Karpas-422 (cell line): ENCODE measurements at regions not wholly inside any gene's neighbourhood (a gene's known extent, or its start where the extent isn't known, plus 50 kb on each side); places are given as distances from the start of the nearest gene placed in this dataset.

Source experiments
- DNase-seq: peaks from one replicate; pipeline ENCODE4 v3.0.0-alpha.2; 2015
- H2AFZ ChIP-seq: fragments of 200-600 bp; sonication (generic); 2 replicates; pipeline ENCODE4 v1.6.1; 2014; ENCODE audit warnings: antibody characterized with exemption, low read length, mixed read lengths
- H3K27ac ChIP-seq: fragments of 200-600 bp; sonication (generic); 2 replicates; pipeline ENCODE4 v1.5.1; 2014; ENCODE audit warnings: mild to moderate bottlenecking, low read length, moderate library complexity
- H3K27me3 ChIP-seq: fragments of 200-600 bp; sonication (generic); 2 replicates; pipeline ENCODE4 v1.6.1; 2014; ENCODE audit warnings: low read length, mixed read lengths
- H3K36me3 ChIP-seq: fragments of 200-600 bp; sonication (generic); 2 replicates; pipeline ENCODE4 v1.6.1; 2014; ENCODE audit warnings: low read length, mixed read lengths; ENCODE audit not compliant: insufficient read depth
- H3K4me1 ChIP-seq: fragments of 200-600 bp; sonication (generic); 2 replicates; pipeline ENCODE4 v1.6.1; 2014; ENCODE audit warnings: mild to moderate bottlenecking, low read length, mixed read lengths
- H3K4me2 ChIP-seq: fragments of 200-600 bp; sonication (generic); 2 replicates; pipeline ENCODE4 v1.6.1; 2014; ENCODE audit warnings: low read length, low read depth, mild to moderate bottlenecking; ENCODE audit not compliant: poor library complexity, severe bottlenecking
- H3K4me3 ChIP-seq: fragments of 200-600 bp; sonication (generic); 2 replicates; pipeline ENCODE4 v1.5.1; 2014; ENCODE audit warnings: mild to moderate bottlenecking, antibody characterized with exemption, low read length, mixed read lengths
- H3K79me2 ChIP-seq: fragments of 200-600 bp; sonication (generic); 2 replicates; pipeline ENCODE4 v1.6.1; 2014; ENCODE audit warnings: mild to moderate bottlenecking, low read length, mixed read lengths
- H3K9ac ChIP-seq: fragments of 200-600 bp; sonication (generic); 2 replicates; pipeline ENCODE4 v1.6.0; 2014; ENCODE audit warnings: low read length
- H3K9me2 ChIP-seq: fragments of 200-600 bp; sonication (generic), shearing (Covaris generic); replicated peaks from 2 replicates; pipeline ENCODE4 v1.6.0; 2014; ENCODE audit warnings: mild to moderate bottlenecking, low read length, moderate library complexity; ENCODE audit not compliant: insufficient read depth
- H3K9me3 ChIP-seq: fragments of 300-700, 200-600 bp; sonication (generic); 2 replicates; pipeline ENCODE4 v1.6.1; 2014; ENCODE audit warnings: low read length, mixed read lengths
- H4K20me1 ChIP-seq: fragments of 200-600 bp; sonication (generic); 2 replicates; pipeline ENCODE4 v1.6.1; 2014; ENCODE audit warnings: mild to moderate bottlenecking, antibody characterized with exemption, low read length, low read depth; ENCODE audit not compliant: insufficient read depth

DNA sequence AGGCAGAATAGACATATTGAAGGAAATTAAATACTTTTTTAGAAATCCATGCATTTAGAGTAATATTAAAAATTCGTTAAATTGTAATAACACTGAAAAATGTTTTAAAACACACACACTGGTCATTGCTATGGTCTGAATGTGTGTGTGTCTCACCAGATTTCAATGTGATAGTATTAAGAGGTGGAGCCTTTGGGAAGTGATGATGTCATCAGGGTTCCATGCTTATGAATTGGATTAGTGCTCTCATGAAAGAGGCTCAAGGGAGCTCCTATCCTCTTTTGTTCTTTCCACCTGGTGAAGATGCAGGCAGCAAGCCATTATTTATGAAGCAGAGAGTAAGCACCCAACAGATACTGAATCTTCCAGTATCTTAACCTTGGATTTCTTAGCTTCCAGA is 441.8 kb downstream of the CDH2 start:
- Histone ChIP-seq H3K9ac (no peak overlapping the region), H3K27me3 (no peaks in the 10 kb centered on the region), H3K36me3 (no peaks in the 10 kb centered on the region), H2AFZ (no peak overlapping the region), H3K4me3 (no peak overlapping the region), H3K9me2 (no peaks in the 10 kb centered on the region), H4K20me1 (no peaks in the 10 kb centered on the region), H3K4me1 (no peaks in the 10 kb centered on the region), H3K27ac (no peak overlapping the region), H3K79me2 (no peaks in the 10 kb centered on the region), H3K9me3 (peaks cover 20% of the 10 kb centered on the region), H3K4me2 (no peak overlapping the region)
- no peak for DNase-seq

DNA sequence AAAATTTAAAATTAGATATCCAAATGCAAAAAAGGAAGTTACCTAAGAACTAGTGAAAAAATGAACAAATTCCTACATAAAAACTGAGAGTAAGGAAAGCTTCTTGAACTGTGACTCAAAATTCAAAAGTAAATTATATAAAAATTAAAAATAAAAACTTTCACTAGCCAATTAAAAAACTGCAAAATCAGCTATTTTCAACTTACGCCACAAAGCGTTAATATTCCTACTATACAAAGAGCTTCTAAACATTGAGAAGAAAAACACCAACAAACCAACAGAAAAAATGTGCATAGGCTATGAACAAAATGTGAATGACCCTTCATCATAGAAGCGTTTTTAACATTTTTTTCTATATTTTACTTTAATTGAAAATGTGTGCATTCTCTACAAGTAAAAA is 445.7 kb downstream of the CDH2 start:
- H3K36me3 ChIP-seq = no peaks in the 10 kb centered on the region
- no peak for DNase-seq
- peaks cover 44% of the 10 kb centered on the region for H3K9me3 ChIP-seq
- H3K4me1 ChIP-seq = no peaks in the 10 kb centered on the region
- H3K9ac ChIP-seq = no peak overlapping the region
- H3K4me3 ChIP-seq = no peak overlapping the region
- H2AFZ ChIP-seq = no peak overlapping the region
- no peaks in the 10 kb centered on the region for H3K27me3 ChIP-seq
- H3K9me2 ChIP-seq = no peaks in the 10 kb centered on the region
- H3K4me2 ChIP-seq = no peak overlapping the region
- no peaks in the 10 kb centered on the region for H3K79me2 ChIP-seq
- no peaks in the 10 kb centered on the region for H4K20me1 ChIP-seq
- no peak overlapping the region for H3K27ac ChIP-seq

DNA sequence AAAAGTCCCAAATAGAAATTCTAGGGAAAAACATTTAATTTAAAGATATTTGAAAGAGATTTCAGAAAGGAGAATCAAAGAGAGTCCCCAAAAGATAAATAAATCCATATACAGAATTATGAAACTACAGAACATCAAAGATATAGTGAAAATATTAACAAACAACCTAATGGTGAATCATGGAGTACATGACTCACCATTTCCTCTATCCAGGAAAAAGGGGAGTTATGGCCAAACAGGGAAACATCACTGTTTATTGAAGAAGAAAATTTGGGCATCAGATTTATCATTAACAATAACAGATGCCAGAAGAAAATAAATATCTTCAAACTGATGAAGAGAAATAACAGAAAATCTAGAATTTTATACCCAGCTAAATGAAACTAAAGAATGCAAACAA is 448.3 kb downstream of the CDH2 start:
- Histone ChIP-seq H3K36me3 (no peaks in the 10 kb centered on the region), H3K9ac (no peak overlapping the region), H3K27me3 (no peaks in the 10 kb centered on the region), H3K4me3 (no peak overlapping the region), H3K27ac (no peak overlapping the region), H3K4me1 (peaks cover 6% of the 10 kb centered on the region; the same call in 1 of the 2 replicates), H3K4me2 (no peak overlapping the region), H4K20me1 (no peaks in the 10 kb centered on the region), H3K9me3 (peaks cover 48% of the 10 kb centered on the region), H3K79me2 (no peaks in the 10 kb centered on the region), H2AFZ (no peak overlapping the region), H3K9me2 (no peaks in the 10 kb centered on the region)
- DNase-seq = no peak

DNA sequence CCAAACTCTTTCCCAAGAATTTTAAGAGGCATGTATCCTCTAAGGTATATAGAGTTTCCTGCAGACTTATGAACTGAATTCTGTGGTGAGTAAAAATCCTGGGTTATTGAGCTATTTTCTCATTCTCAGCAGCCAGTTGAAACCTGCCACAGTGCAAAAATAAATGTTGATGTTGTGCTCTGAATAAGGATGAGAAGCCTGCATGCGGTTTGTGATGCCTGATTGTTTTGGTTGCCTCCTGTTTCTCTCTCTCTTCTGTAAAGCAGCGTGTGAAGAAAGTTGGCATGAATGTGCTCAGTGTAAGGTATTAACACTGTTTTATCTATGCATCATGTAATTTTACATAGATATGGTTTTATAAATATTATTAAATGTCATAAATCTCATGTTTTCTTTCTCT is 452.6 kb downstream of the CDH2 start:
- Histone ChIP-seq H3K4me1 (peaks cover 6% of the 10 kb centered on the region; the same call in 1 of the 2 replicates), H3K9me2 (no peaks in the 10 kb centered on the region), H3K4me2 (no peak overlapping the region), H3K79me2 (no peaks in the 10 kb centered on the region), H3K27me3 (no peaks in the 10 kb centered on the region), H4K20me1 (no peaks in the 10 kb centered on the region), H3K4me3 (no peak overlapping the region), H3K9ac (no peak overlapping the region), H3K27ac (no peak overlapping the region; the same call in 1 of the 2 replicates), H3K9me3 (peaks cover 29% of the 10 kb centered on the region), H3K36me3 (no peaks in the 10 kb centered on the region), H2AFZ (no peak overlapping the region)
- no peak for DNase-seq

DNA sequence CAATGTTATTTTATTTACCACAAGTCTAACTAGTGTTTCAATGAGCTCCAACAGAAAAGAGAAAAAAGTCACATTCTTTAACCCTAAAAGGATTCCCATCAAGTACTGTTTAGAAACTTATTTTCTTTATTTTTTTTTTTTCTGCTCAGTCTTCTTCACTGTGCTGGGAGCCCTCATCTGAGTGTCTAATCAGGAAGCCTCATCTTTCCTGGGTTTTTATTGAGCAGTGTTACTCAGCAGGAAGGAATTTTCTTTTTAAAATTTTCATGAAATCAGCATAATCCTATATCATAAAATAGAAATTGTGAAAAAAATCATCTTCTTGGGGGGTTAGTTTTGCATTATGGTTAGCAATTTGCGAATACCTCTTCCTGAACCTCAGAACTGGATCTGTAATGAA is 453.8 kb downstream of the CDH2 start:
- DNase-seq = no peak
- H3K4me1 ChIP-seq = peaks cover 6% of the 10 kb centered on the region; the same call in 1 of the 2 replicates
- no peaks in the 10 kb centered on the region for H4K20me1 ChIP-seq
- no peaks in the 10 kb centered on the region for H3K36me3 ChIP-seq
- H3K27me3 ChIP-seq = no peaks in the 10 kb centered on the region
- H3K9ac ChIP-seq = no peak overlapping the region
- H3K4me3 ChIP-seq = no peak overlapping the region
- no peak overlapping the region; the same call in 1 of the 2 replicates for H3K27ac ChIP-seq
- no peaks in the 10 kb centered on the region for H3K9me2 ChIP-seq
- no peaks in the 10 kb centered on the region for H3K79me2 ChIP-seq
- H2AFZ ChIP-seq = no peak overlapping the region
- H3K4me2 ChIP-seq = no peak overlapping the region
- H3K9me3 ChIP-seq = peaks cover 19% of the 10 kb centered on the region

DNA sequence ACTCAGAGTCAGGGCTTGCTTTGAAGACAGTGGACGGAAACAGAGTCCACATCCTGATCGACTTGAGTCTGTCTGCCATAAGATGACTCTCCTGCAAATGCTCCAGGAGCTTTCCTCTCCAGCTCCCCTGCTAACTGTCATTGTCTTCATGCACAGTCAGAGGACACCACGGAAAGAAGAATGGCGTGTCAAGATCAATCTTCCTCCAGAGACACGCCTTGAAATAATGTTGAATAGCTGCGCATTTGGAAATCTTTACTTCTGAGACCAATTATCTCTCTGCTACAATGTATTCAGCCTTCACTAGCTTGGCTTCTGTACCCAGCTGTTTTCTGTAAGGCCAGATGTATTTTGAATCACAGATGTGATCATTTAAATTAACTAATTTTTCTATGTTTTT is 457.2 kb downstream of the CDH2 start:
- H3K9me3 ChIP-seq = peaks cover 3% of the 10 kb centered on the region; the same call in 1 of the 2 replicates
- no peak overlapping the region for H3K4me2 ChIP-seq
- no peak overlapping the region for H3K4me3 ChIP-seq
- H3K9ac ChIP-seq = no peak overlapping the region
- peaks cover 10% of the 10 kb centered on the region for H3K4me1 ChIP-seq
- no peaks in the 10 kb centered on the region for H3K36me3 ChIP-seq
- H3K79me2 ChIP-seq = no peaks in the 10 kb centered on the region
- no peak overlapping the region for H2AFZ ChIP-seq
- H3K9me2 ChIP-seq = no peaks in the 10 kb centered on the region
- no peaks in the 10 kb centered on the region for H4K20me1 ChIP-seq
- H3K27ac ChIP-seq = no peak overlapping the region
- no peaks in the 10 kb centered on the region for H3K27me3 ChIP-seq
- DNase-seq = no peak

DNA sequence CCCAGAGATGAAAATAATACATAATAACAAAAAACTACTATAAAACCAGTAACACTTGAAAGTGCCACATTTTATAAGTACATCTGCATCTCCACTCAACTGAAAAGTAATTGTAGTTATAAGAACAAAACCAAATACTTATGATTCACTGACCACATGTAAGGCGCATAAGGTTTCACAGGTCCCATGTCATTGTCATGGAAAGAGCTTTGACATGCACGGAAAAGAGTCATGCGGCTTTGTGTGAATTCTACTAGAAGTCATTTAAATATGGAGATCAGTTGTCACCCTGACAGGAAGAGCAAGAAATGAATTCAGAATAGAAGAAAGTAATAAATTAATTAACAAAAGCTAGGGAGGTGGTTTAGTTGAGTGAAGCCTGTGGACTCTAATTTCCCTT is 459.1 kb downstream of the CDH2 start:
- Histone ChIP-seq H4K20me1 (no peaks in the 10 kb centered on the region), H3K79me2 (no peaks in the 10 kb centered on the region), H3K4me2 (no peak overlapping the region), H3K9ac (no peak overlapping the region), H3K27me3 (no peaks in the 10 kb centered on the region), H3K4me3 (no peak overlapping the region), H3K27ac (no peak overlapping the region), H3K36me3 (no peaks in the 10 kb centered on the region), H2AFZ (no peak overlapping the region), H3K9me2 (no peaks in the 10 kb centered on the region), H3K9me3 (peaks cover 3% of the 10 kb centered on the region), H3K4me1 (peaks cover 22% of the 10 kb centered on the region)
- no peak for DNase-seq

DNA sequence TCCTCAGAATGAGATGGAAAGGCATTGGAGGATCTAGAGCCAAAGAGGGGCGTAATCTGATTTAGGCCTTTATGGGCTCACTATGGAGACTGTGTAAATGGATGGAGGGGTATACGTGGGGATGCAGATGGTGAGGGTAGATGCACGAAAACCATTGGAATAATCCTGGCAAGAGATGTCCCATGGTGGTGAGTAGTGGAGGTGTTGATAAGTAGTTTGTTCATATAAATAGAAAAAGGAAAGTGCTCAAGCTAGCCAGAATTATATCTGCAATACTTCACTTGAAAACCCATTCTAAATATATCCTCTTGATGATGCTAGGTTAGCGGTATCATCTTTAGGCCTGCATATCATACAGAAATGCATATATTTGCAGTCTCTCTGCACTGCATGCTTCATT is 459.7 kb downstream of the CDH2 start:
- DNase-seq = no peak
- H3K79me2 ChIP-seq = no peaks in the 10 kb centered on the region
- H3K4me2 ChIP-seq = no peak overlapping the region
- no peak overlapping the region for H3K4me3 ChIP-seq
- H3K36me3 ChIP-seq = no peaks in the 10 kb centered on the region
- H3K9me3 ChIP-seq = peaks cover 3% of the 10 kb centered on the region
- no peak overlapping the region for H2AFZ ChIP-seq
- no peak overlapping the region for H3K27ac ChIP-seq
- H3K9me2 ChIP-seq = no peaks in the 10 kb centered on the region
- H3K9ac ChIP-seq = no peak overlapping the region
- peaks cover 28% of the 10 kb centered on the region for H3K4me1 ChIP-seq
- no peaks in the 10 kb centered on the region for H4K20me1 ChIP-seq
- H3K27me3 ChIP-seq = no peaks in the 10 kb centered on the region

DNA sequence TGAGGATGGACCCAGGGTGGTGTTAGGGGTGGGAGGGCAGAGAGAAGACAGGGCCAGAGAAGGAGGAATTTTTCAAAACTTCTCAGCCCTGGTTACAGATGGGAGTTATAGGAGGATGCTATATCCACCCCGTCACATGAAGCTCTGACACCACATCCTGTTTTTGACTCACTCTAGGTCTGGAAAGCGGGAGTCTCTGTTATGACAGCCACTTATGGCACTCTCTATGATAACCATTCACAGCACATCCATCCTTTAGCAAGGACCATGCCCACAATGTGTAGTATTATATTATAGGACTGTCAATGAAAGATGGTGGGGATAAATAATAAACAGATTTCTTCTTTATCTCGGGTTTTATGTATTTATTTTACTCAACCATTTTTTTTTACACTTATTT is 461.2 kb downstream of the CDH2 start:
- H4K20me1 ChIP-seq = no peaks in the 10 kb centered on the region
- H3K4me3 ChIP-seq = no peak overlapping the region
- no peak for DNase-seq

More for the DNA sequence above, 461.2 kb downstream of the CDH2 start:
- Histone ChIP-seq H3K79me2 (no peaks in the 10 kb centered on the region), H2AFZ (no peak overlapping the region), H3K4me1 (peaks cover 43% of the 10 kb centered on the region), H3K27me3 (no peaks in the 10 kb centered on the region), H3K9me2 (no peaks in the 10 kb centered on the region), H3K9me3 (peaks cover 3% of the 10 kb centered on the region), H3K27ac (no peak overlapping the region), H3K9ac (no peak overlapping the region), H3K36me3 (no peaks in the 10 kb centered on the region), H3K4me2 (no peak overlapping the region)
